ENCODE measurements at regions not wholly inside any gene's neighbourhood (a gene's known extent, or its start where the extent isn't known, plus 50 kb on each side); places are given as distances from the start of the nearest gene placed in this dataset.
"Not testable (repeated sequence)": the region's sequence is repeated elsewhere in the genome, so short reads cannot be mapped to it uniquely, and the experiment has no call there.

DNA sequence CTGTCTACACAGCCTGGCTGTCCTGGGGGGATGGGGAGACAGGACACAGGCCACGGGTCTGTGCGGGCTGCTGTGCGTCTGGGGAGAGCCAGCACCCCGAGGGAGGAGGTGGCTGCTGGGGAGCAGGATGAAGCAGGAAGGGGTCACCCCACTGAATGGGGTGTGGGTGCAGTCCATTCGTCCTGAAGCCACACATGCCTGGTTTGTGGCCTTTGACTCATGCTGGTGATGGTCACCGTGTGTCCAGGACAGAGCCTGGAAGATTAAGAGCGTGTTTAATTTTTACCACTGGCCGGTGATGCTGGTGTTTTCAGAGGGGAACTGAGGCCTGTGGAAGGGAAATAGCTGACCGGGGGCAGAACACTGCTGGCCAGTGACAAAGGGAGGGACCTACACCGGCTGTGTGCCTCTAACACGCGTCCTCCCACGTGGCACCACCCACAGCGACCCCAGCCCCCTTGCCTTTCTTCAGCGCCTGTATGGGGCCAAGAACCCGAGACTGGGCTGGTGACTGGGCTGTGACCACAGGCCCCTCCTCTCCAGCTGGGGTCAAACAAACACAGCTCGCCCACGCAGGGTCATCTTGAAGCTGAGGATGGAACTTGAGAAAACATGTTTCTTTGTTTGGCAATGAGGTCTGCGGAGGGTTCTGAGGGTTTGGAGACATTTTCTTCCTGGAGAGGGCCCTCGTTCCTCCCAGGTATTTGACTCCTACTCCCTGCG is 99.5 kb upstream of the LRPAP1 start:
- DNase-seq = not testable (repeated sequence)

DNA sequence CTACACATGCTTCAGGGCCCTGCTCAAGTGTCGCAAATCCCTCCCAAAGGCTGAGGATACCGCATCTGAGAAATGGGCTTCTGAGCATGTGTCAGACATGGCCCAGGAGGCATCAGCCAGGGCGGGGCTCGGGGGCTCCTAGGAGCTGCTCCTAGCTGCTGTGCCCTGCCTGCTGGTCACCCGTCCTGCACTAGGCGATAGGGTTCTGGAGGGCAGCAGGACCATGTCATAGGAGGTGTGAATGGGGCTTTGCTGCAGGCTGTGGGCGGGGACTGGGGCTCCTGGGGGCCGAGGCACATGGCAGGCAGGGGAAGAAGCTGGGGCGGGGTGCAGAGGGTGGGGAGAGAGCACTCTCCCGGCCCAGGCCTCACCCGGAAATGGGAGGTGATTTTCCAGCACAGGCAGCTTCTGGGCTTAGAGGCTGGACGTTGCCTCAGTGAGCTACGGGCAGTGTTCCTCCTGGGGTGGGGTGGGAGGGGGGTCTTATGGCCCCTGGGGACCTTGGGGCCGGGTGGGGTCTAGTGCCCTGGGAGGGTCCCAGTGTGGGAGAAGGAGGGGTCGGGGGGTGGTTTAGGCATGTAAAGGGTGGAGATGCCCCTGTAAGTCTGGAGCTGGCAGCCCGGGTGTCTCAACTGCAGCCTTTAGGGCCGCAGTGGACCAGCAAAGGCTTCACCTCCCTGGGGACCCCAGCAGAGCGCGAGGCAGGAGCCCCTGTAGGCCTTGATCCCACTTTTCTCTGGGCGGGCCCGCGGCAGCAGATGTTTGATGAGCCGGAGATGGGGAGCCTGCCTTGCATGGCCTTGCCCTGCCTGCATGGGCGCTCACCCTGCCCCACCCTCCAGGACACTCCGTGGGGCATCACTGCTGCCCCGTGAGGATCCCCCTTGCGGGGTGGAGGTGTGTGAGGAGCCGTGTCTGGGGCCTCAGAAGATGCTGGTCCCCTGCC is 98.6 kb upstream of the LRPAP1 start:
- DNase-seq = no peak

DNA sequence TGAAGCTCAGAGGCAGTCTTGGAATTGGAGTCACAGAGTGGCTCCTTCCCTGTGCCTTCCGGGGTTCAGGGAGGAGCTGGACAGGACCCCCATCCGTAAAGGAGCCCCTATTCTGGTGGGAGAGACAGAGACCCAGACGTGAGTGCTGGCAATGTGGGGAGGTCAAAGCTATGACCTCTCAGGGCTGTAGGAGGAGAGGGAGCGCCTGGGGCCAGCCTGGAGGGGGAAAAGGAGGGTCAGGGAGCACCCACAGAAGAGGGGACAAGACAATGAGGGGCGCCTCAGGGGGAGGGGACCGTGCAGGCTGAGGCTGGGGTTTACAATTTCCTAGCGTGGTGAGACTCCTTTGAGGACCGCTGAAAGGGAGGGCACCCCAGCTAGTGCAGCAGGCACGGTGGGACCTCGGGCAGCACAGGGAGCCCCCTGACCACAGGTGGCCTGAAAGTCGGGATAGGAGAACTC is 97.9 kb upstream of the LRPAP1 start:
- no peak for DNase-seq

GRCh38 chr4:3629665-3630064 is 97.4 kb upstream of the LRPAP1 start:
- DNase-seq = no peak

GRCh38 chr4:3629176-3629575 is 97.0 kb upstream of the LRPAP1 start:
- not testable (repeated sequence) for DNase-seq

DNA sequence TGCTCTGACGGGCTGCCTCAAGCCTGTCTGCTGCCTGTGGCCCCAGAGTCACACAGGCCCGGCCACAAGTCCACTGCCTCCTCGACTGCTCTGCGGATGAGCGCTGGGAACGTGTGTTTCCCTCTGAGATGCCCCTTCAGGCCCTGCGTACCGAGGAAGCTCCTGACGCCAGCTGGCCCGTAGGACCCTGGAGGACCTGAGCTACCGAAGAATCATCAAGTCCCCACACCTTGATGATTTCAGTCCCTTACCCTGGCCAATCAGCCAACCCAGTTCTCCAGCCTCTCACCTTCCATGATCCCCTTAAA is 96.6 kb upstream of the LRPAP1 start:
- DNase-seq = no peak

DNA sequence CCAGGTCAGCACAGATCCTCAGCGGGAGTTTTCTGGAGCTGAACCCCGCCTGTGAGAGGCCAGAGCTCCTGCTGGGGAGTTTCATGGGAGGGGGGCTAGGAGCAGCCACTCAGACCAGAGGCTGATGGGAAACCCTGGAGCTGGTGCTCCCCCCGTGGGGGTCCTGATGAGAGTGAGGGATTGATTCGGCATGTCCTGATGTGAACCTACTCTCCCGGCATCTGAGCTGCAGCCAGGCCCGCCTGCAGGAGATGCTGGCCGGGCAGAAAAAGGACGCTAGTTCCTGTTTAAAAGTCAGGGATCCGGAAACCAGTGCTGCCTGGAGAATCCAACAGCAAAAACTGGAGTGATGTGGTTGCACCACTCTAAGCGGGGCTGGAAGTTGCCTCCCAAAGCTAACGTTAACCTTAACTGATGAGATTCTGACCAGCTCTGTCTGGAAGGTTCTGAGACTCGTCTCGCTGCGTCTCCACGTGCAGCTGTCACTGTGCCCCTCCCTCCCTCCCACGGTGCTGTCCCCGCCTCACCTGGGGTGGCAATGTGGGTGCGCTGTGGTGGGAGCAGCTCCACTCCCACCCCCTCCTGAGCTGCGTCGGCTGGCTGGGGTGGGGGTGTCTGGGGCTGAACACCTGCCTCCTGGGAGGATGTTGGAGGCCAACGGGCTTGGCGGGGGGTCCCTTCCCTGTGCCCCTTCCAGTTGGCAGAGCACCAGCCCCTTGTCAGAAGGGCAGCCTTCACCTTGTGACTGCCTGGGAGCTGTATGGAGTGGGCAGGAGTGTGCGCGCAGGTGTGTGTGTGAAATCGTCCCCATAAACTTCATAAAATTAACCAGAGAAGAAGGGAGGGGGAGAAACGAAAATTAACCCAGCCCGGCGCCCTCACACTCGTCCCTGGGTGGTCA is 96.0 kb upstream of the LRPAP1 start:
- DNase-seq = not testable (repeated sequence)

DNA sequence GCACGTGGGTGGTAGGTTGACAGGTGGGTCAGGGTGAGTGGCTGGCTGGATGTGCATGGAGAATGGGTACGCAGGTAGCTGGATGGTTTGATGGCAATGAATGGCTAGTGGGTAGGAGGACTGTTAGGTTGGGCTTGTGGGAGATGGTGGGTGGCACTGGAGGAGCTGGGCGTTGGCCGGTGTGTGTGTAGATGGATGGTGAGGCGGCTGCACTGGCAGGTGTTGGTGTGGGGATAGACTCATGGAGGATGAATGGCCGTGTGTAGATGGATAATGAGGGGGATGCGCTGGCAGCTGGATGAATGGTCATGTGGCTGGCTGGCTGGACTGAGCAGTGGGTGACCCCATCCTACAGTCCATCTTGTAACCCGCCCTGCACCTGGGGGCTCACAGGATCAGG is 95.2 kb upstream of the LRPAP1 start:
- not testable (repeated sequence) for DNase-seq

- DNase-seq = not testable (repeated sequence)
Observed at GRCh38 chr4:3626131-3626884, 94.1 kb upstream of the LRPAP1 start.

GRCh38 chr4:3625286-3625875 is 93.2 kb upstream of the LRPAP1 start:
- not testable (repeated sequence) for DNase-seq

GRCh38 chr4:3623809-3624329 is 91.6 kb upstream of the LRPAP1 start:
- not testable (repeated sequence) for DNase-seq

DNA sequence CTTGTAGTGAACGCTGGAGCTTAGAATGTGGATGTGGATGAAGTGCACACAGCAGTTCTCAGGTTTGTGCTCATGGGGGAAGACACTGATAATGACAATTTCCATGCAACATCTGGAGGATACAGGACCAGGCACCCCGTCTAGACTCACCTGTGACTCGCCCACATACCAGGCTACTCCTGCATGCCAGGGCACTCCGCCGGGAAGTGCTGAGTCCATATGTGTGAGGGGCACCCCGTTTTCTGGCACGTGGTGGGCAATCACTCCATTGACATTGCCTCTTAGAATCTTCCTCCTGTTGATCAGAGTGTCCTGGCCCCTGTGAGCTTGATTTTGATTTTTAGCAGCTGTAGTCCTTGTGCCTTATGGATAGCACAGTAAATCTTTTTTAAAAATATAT is 90.9 kb upstream of the LRPAP1 start:
- no peak for DNase-seq

GRCh38 chr4:3620365-3620764 is 88.1 kb upstream of the LRPAP1 start:
- DNase-seq = not testable (repeated sequence)

GRCh38 chr4:3619698-3620097 is 87.5 kb upstream of the LRPAP1 start:
- DNase-seq = not testable (repeated sequence)

DNA sequence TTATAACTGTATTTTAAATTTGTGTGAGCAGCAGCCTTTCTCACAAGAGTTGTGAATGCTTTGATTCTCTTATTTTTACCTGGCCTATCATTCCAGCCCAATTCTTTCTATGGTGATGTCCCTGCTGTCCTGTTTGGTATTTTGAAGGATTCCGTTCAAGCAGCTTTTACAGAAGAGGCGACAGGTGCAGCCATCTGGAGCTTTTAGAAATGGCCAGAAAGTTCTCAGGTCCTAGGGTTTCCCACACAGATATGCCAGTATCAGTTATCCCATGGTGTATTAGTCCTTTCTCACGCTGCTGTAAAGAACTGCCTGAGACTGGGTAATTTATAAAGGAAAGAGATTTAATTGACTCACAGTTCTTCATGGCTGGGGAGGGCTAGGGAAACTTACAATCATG is 86.1 kb upstream of the LRPAP1 start:
- not testable (repeated sequence) for DNase-seq

- no peak for DNase-seq
Observed at GRCh38 chr4:3615386-3616286, 83.4 kb upstream of the LRPAP1 start.

DNA sequence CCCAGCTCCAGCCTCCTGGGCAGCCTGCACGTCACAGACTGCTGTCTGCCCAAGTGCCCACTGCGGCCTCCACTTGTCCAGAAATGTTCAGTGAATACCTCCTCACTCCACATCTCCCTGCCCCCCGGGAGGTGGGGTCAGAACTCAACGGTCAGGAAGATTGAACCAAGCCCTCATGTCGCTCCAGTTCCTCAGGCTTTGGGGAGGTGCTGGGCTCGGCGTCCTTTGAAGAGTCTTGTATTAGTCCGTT is 82.4 kb upstream of the LRPAP1 start:
- no peak for DNase-seq

DNA sequence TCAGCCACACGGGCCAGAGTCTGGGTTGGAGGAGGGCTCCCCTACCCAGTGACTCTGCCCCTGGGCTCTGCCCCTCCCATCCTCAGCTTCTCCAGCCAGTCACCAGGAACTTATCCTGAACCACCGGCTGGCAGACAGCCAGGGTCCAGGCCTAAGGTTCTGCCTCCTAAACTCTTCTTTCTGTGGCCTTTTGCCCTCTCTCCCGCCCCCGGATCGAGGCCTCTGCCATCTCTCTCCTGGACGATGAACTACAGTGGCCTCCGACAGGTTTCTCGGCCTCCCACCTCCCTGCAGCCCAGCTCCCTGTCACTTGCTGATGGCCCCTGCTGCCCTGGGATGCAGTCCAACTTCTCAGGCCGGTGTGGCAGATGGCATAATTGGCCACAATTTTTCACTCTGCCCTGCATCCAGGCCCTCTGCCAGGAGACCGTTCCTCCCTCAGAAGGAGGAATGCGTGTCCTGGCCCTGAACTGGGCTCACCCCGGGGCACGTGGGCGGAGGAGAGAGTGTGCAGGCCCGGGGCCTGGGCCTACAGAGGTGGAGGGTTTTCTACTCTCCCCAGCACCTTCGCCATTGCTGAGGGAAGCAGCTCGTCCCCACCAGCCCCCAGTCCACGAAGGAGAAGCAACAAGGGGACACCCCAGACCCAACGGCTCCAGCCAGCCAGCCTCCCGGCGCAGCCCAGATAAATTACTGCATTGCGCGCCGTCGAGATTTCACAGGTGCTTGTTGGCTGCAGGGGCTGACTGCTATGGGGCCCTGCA is 81.9 kb upstream of the LRPAP1 start:
- no peak for DNase-seq

DNA sequence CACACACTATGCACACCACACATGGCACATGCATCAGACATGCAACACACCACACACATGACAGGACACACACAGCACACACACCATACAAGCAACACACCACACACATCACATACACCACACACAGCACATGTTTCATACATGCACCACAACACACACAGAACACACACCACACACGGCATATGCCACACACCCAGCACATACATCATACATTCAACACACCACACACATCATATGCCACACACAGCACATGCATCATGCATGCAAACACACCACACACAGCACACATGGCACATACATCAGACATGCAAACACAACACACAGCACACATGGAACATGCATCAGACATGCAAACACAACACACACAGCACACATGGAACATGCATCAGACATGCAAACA is 80.7 kb upstream of the LRPAP1 start:
- no peak for DNase-seq

DNA sequence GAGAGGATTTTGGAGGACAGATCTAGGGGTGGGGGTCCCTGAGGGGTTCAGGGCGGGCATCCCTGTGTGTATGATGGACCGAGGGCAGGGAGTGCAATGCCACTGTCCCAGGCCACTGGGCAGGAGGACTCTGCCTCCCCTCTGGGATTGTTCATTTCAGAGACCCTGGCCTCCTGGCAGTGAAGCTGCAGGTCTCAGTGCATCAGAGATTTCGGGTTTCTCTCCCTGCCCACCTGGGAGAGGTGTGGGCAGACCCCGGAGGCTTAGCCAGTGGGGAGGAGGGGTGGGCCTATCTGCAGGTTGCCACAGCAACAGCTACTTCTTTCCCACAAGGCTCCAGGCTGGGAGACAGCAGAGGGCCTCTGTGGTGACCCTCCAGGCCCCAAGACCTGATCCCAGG is 80.1 kb upstream of the LRPAP1 start:
- DNase-seq = no peak
